ENCODE measurements at regions not wholly inside any gene's neighbourhood (a gene's known extent, or its start where the extent isn't known, plus 50 kb on each side); places are given as distances from the start of the nearest gene placed in this dataset.

- H3K9me3 Mint-ChIP-seq (ENCODE audit: unreplicated experiment): no peaks in the 10 kb centered on the region
- no peaks in the 10 kb centered on the region for H3K4me1 Mint-ChIP-seq (ENCODE audit: unreplicated experiment)
- peaks cover 4% of the 10 kb centered on the region for H3K36me3 Mint-ChIP-seq (ENCODE audit: low read depth, unreplicated experiment)
- no peak overlapping the region for H3K4me3 Mint-ChIP-seq (ENCODE audit: unreplicated experiment)
- no peaks in the 10 kb centered on the region for H3K27me3 Mint-ChIP-seq (ENCODE audit: unreplicated experiment)
- H3K27ac Mint-ChIP-seq (ENCODE audit: unreplicated experiment): peak overlapping the region; percentile 48
- DNase-seq (ENCODE audit: low spot score): no peak
- no peak for TF ChIP-seq CTCF (IDR thresholded peaks at IDR 0.05; ENCODE audit: unreplicated experiment)
Measured at GRCh38 chr4:33467291-33467690, 2747.1 kb downstream of the PCDH7 start.

- H3K36me3 Mint-ChIP-seq (ENCODE audit: low read depth, unreplicated experiment): peaks cover 4% of the 10 kb centered on the region
- no peak overlapping the region for H3K4me3 Mint-ChIP-seq (ENCODE audit: unreplicated experiment)
Measured at GRCh38 chr4:33470805-33471204, 2750.6 kb downstream of the PCDH7 start.

GRCh38 chr4:33477715-33478114 lies 2757.5 kb downstream of the PCDH7 start:
- no peak for DNase-seq (ENCODE audit: low spot score)
- Mint-ChIP-seq H3K27ac (ENCODE audit: unreplicated experiment) (no peak overlapping the region), H3K36me3 (ENCODE audit: low read depth, unreplicated experiment) (no peaks in the 10 kb centered on the region), H3K27me3 (ENCODE audit: unreplicated experiment) (peaks cover 2% of the 10 kb centered on the region), H3K4me3 (ENCODE audit: unreplicated experiment) (no peak overlapping the region), H3K9me3 (ENCODE audit: unreplicated experiment) (no peaks in the 10 kb centered on the region), H3K4me1 (ENCODE audit: unreplicated experiment) (no peaks in the 10 kb centered on the region)
- TF ChIP-seq CTCF (IDR thresholded peaks at IDR 0.05; ENCODE audit: unreplicated experiment): no peak

More at GRCh38 chr4:33470805-33471204, 2750.6 kb downstream of the PCDH7 start:
- Mint-ChIP-seq H3K27me3 (ENCODE audit: unreplicated experiment) (no peaks in the 10 kb centered on the region), H3K4me1 (ENCODE audit: unreplicated experiment) (no peaks in the 10 kb centered on the region), H3K9me3 (ENCODE audit: unreplicated experiment) (no peaks in the 10 kb centered on the region), H3K27ac (ENCODE audit: unreplicated experiment) (no peak overlapping the region)
- TF ChIP-seq CTCF (IDR thresholded peaks at IDR 0.05; ENCODE audit: unreplicated experiment): no peak
- DNase-seq (ENCODE audit: low spot score): no peak

- no peak overlapping the region for H3K27ac Mint-ChIP-seq (ENCODE audit: unreplicated experiment)
- H3K36me3 Mint-ChIP-seq (ENCODE audit: low read depth, unreplicated experiment): no peaks in the 10 kb centered on the region
- H3K4me3 Mint-ChIP-seq (ENCODE audit: unreplicated experiment): no peak overlapping the region
- no peak for DNase-seq (ENCODE audit: low spot score)
- TF ChIP-seq CTCF (IDR thresholded peaks at IDR 0.05; ENCODE audit: unreplicated experiment): no peak
- peaks cover 2% of the 10 kb centered on the region for H3K27me3 Mint-ChIP-seq (ENCODE audit: unreplicated experiment)
- H3K4me1 Mint-ChIP-seq (ENCODE audit: unreplicated experiment): no peaks in the 10 kb centered on the region
- no peaks in the 10 kb centered on the region for H3K9me3 Mint-ChIP-seq (ENCODE audit: unreplicated experiment)
Measured at GRCh38 chr4:33482773-33483172, 2761.5 kb downstream of the ARAP2 start.

DNA sequence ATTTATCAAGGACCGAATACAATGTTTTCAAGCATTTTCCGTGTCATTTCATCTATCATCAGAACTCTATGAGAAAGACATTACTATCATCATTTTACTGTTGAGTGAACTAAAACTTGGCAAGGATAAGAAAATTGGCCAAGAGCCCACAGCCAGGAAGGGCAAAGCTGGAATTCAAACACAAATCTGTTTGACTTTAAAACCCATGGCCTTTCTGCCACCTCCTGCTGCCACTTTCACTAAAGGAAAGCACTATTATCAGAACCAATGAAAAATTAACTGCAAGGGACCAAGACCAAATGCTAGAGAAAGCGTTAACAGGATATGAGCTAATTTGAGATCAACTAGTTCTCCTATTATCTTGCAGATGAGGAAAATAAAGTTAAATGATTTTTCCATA lies 2759.2 kb downstream of the ARAP2 start:
- Mint-ChIP-seq H3K36me3 (ENCODE audit: low read depth, unreplicated experiment) (no peaks in the 10 kb centered on the region), H3K9me3 (ENCODE audit: unreplicated experiment) (no peaks in the 10 kb centered on the region), H3K27me3 (ENCODE audit: unreplicated experiment) (no peaks in the 10 kb centered on the region), H3K4me1 (ENCODE audit: unreplicated experiment) (no peaks in the 10 kb centered on the region), H3K27ac (ENCODE audit: unreplicated experiment) (no peak overlapping the region), H3K4me3 (ENCODE audit: unreplicated experiment) (no peak overlapping the region)
- no peak for DNase-seq (ENCODE audit: low spot score)
- TF ChIP-seq CTCF (IDR thresholded peaks at IDR 0.05; ENCODE audit: unreplicated experiment): no peak

Measured in endothelial cell (in vitro differentiated cells).